LoVo (cell line): ENCODE measurements at regions not wholly inside any gene's neighbourhood (a gene's known extent, or its start where the extent isn't known, plus 50 kb on each side); places are given as distances from the start of the nearest gene placed in this dataset.

Experiments
- DNase-seq: peaks from one replicate; pipeline ENCODE4 v3.0.0-alpha.2; 2016; ENCODE audit warnings: low spot score

GRCh38 chr2:144333143-144333555 lies 186.8 kb downstream of the ZEB2 start:
- no peak for DNase-seq

GRCh38 chr2:144332356-144333142 lies 187.4 kb downstream of the ZEB2 start:
- peak; percentile 89 for DNase-seq

- DNase-seq, result no peak
Measured at GRCh38 chr2:144331674-144332355, 188.1 kb downstream of the ZEB2 start.

- DNase-seq, result no peak
Measured at GRCh38 chr2:144330951-144331673, 188.8 kb downstream of the ZEB2 start.

- no peak for DNase-seq
Measured at GRCh38 chr2:144329472-144329871, 190.4 kb downstream of the ZEB2 start.

GRCh38 chr2:144328938-144329337 lies 191.0 kb downstream of the ZEB2 start:
- no peak for DNase-seq

GRCh38 chr2:144326825-144327224 lies 193.1 kb downstream of the ZEB2 start:
- DNase-seq, result no peak

GRCh38 chr2:144325086-144325485 lies 194.8 kb downstream of the ZEB2 start:
- DNase-seq, result no peak

GRCh38 chr2:144324446-144325045 lies 195.4 kb downstream of the ZEB2 start:
- no peak for DNase-seq

- no peak for DNase-seq
Measured at GRCh38 chr2:144323946-144324345, 196.0 kb downstream of the ZEB2 start.

- no peak for DNase-seq
Measured at GRCh38 chr2:144322379-144322778, 197.5 kb downstream of the ZEB2 start.

GRCh38 chr2:144320491-144320890 lies 199.4 kb downstream of the ZEB2 start:
- no peak for DNase-seq

- no peak for DNase-seq
Measured at GRCh38 chr2:144317071-144317738, 202.7 kb downstream of the ZEB2 start.

GRCh38 chr2:144310889-144311608 lies 208.9 kb downstream of the ZEB2 start:
- no peak for DNase-seq

GRCh38 chr2:144310484-144310883 lies 209.4 kb downstream of the ZEB2 start:
- no peak for DNase-seq

- no peak for DNase-seq
Measured at GRCh38 chr2:144307711-144308110, 212.2 kb downstream of the ZEB2 start.

- DNase-seq, result no peak
Measured at GRCh38 chr2:144304202-144304601, 215.7 kb downstream of the ZEB2 start.

GRCh38 chr2:144300632-144301031 lies 219.3 kb downstream of the ZEB2 start:
- no peak for DNase-seq

- DNase-seq, result no peak
Measured at GRCh38 chr2:144290276-144290675, 229.6 kb downstream of the ZEB2 start.

- DNase-seq, result no peak
Measured at GRCh38 chr2:144288438-144288837, 231.5 kb downstream of the ZEB2 start.

- no peak for DNase-seq
Measured at GRCh38 chr2:144285324-144285723, 234.6 kb downstream of the ZEB2 start.
